ENCODE measurements at regions not wholly inside any gene's neighbourhood (a gene's known extent, or its start where the extent isn't known, plus 50 kb on each side); places are given as distances from the start of the nearest gene placed in this dataset.
A peak's percentile ranks its signal among the peaks of the same experiment; 100 is the strongest.

DNA sequence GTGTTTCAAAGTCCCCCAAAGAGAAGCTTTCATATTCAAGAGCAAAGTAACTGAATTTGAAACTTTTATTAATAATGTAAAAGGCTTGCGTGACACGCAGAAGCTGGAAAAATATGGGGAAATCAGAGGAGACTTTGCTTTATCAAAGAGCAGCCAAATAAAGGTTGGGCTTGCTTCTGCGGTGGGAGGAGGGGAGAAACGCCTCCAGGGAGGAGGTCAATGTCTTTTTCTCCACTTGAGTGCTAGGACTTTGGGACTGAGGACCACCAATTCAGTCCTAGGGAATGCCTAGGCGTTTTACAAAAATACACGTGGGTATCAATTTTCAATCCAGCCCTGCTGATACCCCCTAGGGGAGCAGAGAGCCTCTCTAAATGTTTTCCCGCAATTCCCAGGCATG lies 60.9 kb upstream of the FZD10 start:
- Mint-ChIP-seq H3K36me3 (no peaks in the 10 kb centered on the region), H3K4me3 (no peak overlapping the region), H3K4me1 (peaks cover 33% of the 10 kb centered on the region), H3K9me3 (no peaks in the 10 kb centered on the region), H3K27me3 (ENCODE audit: low read depth) (peaks cover 65% of the 10 kb centered on the region), H3K27ac (no peak overlapping the region)
- no peak for TF ChIP-seq CTCF (IDR thresholded peaks at IDR 0.05; ENCODE audit: unreplicated experiment)
- DNase-seq (ENCODE audit: low spot score in 2 of 2, unreplicated experiment in 2 of 2): no peak

GRCh38 chr12:130102266-130102665 lies 60.0 kb upstream of the FZD10 start:
- no peak overlapping the region for H3K27ac Mint-ChIP-seq
- TF ChIP-seq CTCF (IDR thresholded peaks at IDR 0.05; ENCODE audit: unreplicated experiment): no peak
- peaks cover 33% of the 10 kb centered on the region for H3K4me1 Mint-ChIP-seq
- no peaks in the 10 kb centered on the region for H3K9me3 Mint-ChIP-seq
- H3K27me3 Mint-ChIP-seq (ENCODE audit: low read depth): peaks cover 68% of the 10 kb centered on the region
- no peak overlapping the region for H3K4me3 Mint-ChIP-seq
- DNase-seq (ENCODE audit: low spot score in 2 of 2, unreplicated experiment in 2 of 2): no peak
- no peaks in the 10 kb centered on the region for H3K36me3 Mint-ChIP-seq

- peaks cover 72% of the 10 kb centered on the region for H3K27me3 Mint-ChIP-seq (ENCODE audit: low read depth)
- H3K4me1 Mint-ChIP-seq: peaks cover 28% of the 10 kb centered on the region
- H3K36me3 Mint-ChIP-seq: no peaks in the 10 kb centered on the region
- peak overlapping the region; percentile 51 for H3K4me3 Mint-ChIP-seq
- H3K27ac Mint-ChIP-seq: peak overlapping the region; percentile 49
- DNase-seq (ENCODE audit: low spot score in 2 of 2, unreplicated experiment in 2 of 2): peak in 1 of 2 experiments; percentile 46
- H3K9me3 Mint-ChIP-seq: peaks cover 8% of the 10 kb centered on the region
- TF ChIP-seq CTCF (IDR thresholded peaks at IDR 0.05; ENCODE audit: unreplicated experiment): no peak
Measured at GRCh38 chr12:130104571-130105106, 57.6 kb upstream of the FZD10 start.

- no peak for TF ChIP-seq CTCF (IDR thresholded peaks at IDR 0.05; ENCODE audit: unreplicated experiment)
- peaks cover 22% of the 10 kb centered on the region for H3K4me1 Mint-ChIP-seq
- H3K4me3 Mint-ChIP-seq: no peak overlapping the region
- H3K36me3 Mint-ChIP-seq: no peaks in the 10 kb centered on the region
- no peak overlapping the region for H3K27ac Mint-ChIP-seq
- peaks cover 80% of the 10 kb centered on the region for H3K27me3 Mint-ChIP-seq (ENCODE audit: low read depth)
- H3K9me3 Mint-ChIP-seq: peaks cover 8% of the 10 kb centered on the region
- no peak for DNase-seq (ENCODE audit: low spot score in 2 of 2, unreplicated experiment in 2 of 2)
Measured at GRCh38 chr12:130109062-130109945, 53.0 kb upstream of the FZD10 start.

- peaks cover 8% of the 10 kb centered on the region for H3K9me3 Mint-ChIP-seq
- H3K36me3 Mint-ChIP-seq: no peaks in the 10 kb centered on the region
- no peak for TF ChIP-seq CTCF (IDR thresholded peaks at IDR 0.05; ENCODE audit: unreplicated experiment)
- peaks cover 5% of the 10 kb centered on the region for H3K4me1 Mint-ChIP-seq
- H3K4me3 Mint-ChIP-seq: no peak overlapping the region
- no peak overlapping the region for H3K27ac Mint-ChIP-seq
- peaks cover 79% of the 10 kb centered on the region for H3K27me3 Mint-ChIP-seq (ENCODE audit: low read depth)
- DNase-seq (ENCODE audit: low spot score in 2 of 2, unreplicated experiment in 2 of 2): no peak
Measured at GRCh38 chr12:130110914-130111313, 51.4 kb upstream of the FZD10 start.

All from mesothelial cell of epicardium (in vitro differentiated cells).